NCI-H226 (cell line): ENCODE measurements at regions not wholly inside any gene's neighbourhood (a gene's known extent, or its start where the extent isn't known, plus 50 kb on each side); places are given as distances from the start of the nearest gene placed in this dataset.

Experiments used
- DNase-seq: peaks from one replicate; pipeline ENCODE4 v3.0.0-alpha.2; 2015

DNA sequence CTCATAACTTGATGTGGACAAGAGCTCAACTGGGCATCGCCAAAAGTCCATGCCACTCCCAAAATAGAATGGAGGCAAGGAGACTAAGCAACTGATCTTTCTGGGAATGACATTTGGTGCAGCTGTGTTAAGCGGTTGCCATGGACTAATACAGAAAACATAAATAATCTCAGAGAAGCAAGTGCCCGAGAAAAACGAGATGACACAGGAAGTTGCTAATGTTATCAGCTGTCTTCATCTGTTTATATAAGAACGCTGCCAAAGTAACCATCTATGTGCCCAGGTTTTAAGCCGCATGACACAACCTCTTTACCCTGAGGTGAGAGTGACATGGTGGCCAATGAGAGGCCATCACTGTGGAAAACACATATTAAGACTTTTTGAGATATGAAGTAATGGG, 54.9 kb upstream of the SACS start:
- DNase-seq, result no peak

DNA sequence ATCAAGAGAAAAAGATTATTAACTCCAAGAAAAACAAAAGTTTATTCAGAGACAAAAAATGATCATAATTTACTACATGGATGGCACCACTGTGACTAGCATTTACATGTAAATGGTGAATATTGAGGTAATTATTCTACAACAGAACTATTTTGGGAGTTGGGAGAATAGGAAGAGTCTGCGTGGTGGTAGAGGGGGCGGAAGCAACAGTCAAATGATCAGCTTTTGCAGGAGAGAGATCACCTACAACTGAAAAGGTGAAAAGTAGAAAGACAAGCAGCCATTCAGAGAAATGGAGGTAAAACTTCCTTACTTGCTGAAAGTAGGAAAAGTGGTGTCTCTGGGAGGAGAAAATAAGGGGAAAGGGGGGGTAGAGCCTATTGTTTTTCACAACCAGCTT, 62.8 kb upstream of the SACS start:
- no peak for DNase-seq

- no peak for DNase-seq
Measured at GRCh38 chr13:23497191-23497590, 63.7 kb upstream of the SACS start.

DNA sequence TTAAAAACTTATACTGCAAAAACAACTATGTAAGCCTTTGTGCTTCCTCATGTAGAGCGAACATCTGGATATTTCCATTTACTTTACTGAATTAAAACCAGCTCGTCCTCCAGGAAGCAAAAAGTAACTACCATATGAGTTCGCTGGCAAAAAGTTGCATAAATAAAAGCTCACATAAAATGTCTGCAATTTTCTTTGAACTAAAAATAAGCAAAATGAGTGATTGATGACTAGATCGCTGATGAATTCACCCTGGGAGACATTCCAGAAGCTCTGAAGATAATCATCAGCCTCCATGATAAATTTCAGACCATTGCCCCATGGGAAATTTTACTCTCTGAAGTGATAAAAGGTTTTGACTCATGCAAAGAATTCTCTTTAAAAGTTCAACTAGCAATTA, 67.3 kb upstream of the SACS start:
- peak; percentile 72 for DNase-seq

- peak; percentile 76 for DNase-seq
Measured at GRCh38 chr13:23504180-23504579, 66.0 kb upstream of the TNFRSF19 start.

DNA sequence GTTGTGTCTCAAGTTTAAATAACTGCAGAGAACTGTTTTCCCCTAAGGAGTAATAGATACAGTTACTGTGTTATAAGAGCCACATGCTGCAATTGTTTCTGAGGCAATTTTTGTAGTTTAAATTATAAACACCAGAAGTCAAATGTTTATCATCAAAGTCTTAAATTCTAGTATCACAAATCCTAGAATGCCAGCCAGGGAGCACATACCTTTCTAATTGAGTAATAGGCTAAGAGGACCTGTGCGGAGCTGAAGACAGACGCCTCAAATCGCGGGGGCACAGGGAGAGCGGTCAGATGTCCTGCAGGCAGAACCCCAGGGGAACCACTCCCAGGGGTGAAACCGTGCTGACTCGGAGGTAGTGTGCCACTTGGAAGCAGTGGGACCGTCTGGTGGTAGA, 65.2 kb upstream of the TNFRSF19 start:
- DNase-seq, result peak; percentile 60

GRCh38 chr13:23506071-23506806, 64.0 kb upstream of the TNFRSF19 start:
- no peak for DNase-seq

DNA sequence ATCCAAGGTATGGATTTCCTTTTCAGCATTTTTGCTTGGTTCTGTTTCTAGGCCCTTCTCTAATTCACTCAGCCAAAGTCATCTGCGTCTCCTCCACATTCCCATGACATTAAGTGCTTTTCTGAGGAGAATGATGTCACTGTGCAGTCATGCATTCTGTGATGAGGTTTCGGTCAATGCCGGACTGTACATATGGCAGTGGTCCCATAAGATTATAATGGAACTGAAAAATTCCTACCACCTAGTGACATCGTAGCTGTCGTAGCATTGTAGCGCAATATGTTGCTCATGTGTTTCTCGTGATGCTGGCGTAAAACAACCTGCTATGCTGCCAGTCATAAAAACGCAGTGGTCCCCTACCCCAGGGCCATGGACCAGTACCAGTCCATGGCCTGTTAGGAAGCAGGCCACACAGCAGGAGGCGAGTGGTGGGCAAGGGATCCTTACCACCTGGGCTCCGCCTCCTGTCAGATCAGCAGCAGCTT, 63.4 kb upstream of the TNFRSF19 start:
- DNase-seq, result peak; percentile 51

GRCh38 chr13:23509781-23510543, 60.2 kb upstream of the TNFRSF19 start:
- DNase-seq, result peak; percentile 76

- no peak for DNase-seq
Measured at GRCh38 chr13:23510544-23510916, 59.7 kb upstream of the TNFRSF19 start.

DNA sequence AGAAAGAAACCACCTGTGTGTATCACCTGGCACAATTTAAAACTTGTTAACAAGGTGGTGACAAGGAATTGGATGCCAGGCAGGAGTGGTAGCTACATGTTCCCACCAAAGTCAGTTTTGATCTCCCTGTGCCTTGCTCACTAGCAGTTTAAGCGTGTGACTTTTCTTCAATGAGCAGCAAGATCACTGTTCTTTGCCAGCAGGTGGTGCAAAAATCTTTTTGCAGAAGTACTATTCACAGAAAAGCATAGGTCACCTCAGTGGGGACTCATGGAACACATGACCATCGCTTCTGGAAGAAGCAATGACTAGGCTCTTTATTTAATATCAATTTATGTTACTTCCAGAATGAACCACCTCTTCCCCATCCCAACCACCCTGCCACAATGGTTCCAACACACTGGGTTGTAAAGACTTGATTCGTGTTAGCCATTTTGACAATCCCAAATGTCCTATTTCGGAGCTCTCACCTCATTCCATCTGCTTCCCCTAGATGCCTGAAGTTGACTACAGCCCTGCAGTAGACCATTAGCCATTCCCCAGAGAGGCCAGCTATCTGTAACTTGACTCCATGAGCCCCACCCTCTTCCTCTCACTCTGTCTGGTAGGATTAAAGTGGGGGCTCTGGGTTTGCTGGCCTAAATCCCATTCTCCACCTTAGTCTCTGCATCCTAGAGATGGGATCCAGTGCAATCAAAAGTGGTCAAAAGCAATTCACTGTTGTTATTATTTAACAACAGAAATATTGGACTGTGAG, 59.1 kb upstream of the TNFRSF19 start:
- no peak for DNase-seq

- DNase-seq, result no peak
Measured at GRCh38 chr13:23512762-23513395, 57.3 kb upstream of the TNFRSF19 start.

- DNase-seq, result no peak
Measured at GRCh38 chr13:23513455-23513854, 56.8 kb upstream of the TNFRSF19 start.

GRCh38 chr13:23514076-23514475, 56.1 kb upstream of the TNFRSF19 start:
- DNase-seq, result no peak

DNA sequence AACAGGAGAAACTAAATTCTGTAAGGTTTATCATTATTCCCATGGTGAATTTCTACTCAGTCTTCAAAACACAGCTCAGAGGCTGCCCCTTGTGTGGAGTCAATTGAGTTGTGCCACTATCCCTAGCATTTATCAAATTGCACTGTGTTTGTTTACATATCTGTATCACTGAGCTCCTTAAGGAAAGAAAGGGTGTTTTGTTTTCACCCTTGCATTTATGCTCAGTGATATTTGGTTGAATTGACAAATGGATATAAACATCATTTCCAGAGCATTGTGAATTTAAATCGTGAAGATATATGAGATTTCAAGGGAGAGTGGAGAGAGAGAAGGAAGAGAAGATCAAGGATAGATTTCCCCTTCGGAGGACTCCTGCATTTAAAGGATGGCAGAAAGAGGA, 55.1 kb upstream of the TNFRSF19 start:
- DNase-seq, result no peak

DNA sequence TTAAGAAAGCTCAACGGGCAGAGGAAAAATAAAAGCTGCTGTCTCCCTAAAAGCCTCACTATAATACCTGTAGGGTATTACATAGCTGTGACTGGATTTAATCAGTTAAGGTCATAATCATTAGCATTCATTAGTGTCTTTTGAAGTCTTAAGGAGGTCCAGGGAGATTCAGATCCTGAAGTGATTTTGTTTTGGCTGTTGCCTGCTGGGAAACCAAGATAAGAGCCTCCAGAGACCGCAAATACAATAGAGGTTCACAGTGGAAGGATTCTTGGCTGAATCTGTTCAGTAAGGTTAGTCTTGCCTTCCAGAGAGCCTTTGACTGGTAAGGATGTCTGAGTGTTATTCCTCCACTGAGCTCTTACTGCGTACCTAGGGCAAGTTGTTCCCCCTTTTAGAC, 54.0 kb upstream of the TNFRSF19 start:
- DNase-seq, result no peak

DNA sequence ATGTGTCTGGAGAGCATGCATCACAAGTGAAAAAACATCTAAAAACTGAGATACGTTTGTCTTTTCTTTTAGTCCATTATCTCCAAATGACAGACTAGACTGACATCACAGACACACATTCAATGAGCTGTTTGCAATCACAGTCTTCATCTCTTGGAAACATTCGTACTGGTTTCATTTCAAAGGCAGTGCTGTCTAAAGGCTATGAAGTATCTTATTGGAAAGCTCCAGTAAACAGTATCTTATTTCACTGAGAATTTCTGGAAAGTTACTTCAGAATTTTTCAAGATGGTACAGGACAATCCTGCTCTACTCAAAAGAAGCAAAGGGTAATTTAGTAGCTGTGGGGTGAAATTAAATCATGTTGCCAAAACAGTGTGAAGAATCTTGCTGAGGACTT, 53.5 kb upstream of the TNFRSF19 start:
- DNase-seq, result no peak

GRCh38 chr13:23518231-23518630, 52.0 kb upstream of the TNFRSF19 start:
- no peak for DNase-seq
